CD4-positive, alpha-beta T cell treated with Interleukin-2 at 100 ng/mL for 4 hours (primary cell): ENCODE measurements at regions not wholly inside any gene's neighbourhood (a gene's known extent, or its start where the extent isn't known, plus 50 kb on each side); places are given as distances from the start of the nearest gene placed in this dataset.

Source experiments
- DNase-seq: peaks from one replicate; pipeline ENCODE4 v3.0.0-alpha.2; 2020; ENCODE audit warnings: low spot score

- no peak for DNase-seq
Measured at GRCh38 chr6:40907198-40907701, 131.8 kb downstream of the UNC5CL start.

GRCh38 chr6:40906759-40907158 lies 132.3 kb downstream of the UNC5CL start:
- DNase-seq, result no peak

DNA sequence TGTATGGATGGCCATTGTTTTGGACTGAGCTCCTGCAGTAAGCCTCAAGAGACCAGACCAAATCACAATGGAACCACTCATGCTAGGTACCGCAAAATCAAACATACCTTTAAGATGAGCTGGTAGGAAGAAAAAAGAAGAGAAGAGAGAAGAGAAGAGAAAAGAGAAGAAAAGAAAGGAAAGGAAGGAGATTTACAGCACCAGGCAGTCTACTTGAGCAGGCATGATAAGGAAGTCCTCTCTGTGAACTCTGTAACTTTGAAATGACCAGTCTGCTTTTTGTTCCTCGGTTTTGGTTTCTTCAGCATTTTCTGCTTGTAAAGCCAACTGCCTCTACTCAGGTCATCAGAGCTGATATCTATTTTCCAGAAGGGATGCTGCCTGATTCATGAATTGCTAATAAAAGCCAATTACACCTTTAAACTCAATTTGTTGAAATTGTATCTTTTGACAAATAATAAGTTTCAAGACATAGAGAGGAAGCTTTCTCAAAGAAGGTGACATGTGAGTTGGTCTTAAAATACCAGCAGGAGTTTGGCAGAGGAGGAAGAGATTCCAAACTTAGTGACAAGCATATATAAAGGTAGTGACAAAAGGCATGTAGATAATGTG lies 134.3 kb downstream of the UNC5CL start:
- DNase-seq, result no peak

DNA sequence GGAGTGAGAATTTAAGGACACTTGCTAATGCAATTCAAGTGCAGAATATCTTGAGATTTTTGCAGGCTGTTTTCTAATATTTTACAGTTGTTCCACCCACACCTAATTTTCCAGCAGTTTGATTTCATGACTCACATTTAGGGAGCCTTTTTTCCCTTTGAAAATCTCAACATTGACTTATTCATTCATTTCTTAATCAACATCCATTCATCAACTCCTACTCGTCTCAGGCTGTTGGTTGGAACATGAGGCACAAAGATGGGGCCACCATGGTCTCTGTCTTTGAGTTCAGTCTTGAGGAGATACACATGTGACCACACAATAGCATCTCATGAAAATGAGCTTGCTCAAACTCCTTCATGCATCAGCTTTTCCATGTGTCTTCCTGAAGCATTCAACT lies 135.6 kb downstream of the UNC5CL start:
- DNase-seq, result no peak

- no peak for DNase-seq
Measured at GRCh38 chr6:40901322-40902055, 137.5 kb downstream of the UNC5CL start.

DNA sequence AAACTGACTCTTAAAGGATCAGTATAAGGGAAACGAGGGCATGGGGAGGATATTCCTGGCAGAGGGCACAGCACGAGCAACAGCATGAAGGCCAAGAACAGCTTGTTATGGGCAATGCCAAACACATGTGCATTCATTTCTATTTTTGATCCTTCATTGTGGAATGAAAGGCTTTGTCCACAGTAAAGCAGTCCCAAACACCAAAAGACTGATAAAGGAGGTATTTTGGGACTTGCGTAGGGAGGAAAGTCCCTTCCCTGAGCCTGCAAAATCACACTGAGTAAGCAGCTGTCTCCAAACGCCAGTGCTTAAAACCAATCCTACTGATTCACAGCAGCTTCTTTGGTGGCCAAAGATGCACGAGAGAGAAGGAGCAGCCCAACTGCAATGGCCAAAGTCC lies 138.2 kb downstream of the UNC5CL start:
- DNase-seq, result no peak

- DNase-seq, result no peak
Measured at GRCh38 chr6:40899684-40900155, 139.3 kb downstream of the UNC5CL start.

DNA sequence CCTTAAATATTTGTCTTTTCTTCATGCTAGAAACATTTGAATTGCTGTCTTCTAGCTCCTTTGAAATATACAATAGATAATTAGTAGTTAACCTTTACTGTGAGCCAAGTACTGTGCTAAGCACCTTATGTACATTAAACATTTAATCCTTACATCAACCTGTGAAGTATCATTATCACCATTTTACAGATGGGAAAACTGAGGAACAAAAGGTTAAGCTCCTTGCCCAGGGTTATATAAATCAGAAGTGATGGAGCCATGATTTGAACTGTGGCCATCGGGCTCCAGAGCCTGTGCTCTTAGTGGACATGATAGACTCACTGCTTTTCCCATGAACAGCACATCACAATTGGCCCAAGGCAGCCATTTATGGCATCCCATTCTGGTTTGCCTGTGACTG lies 140.9 kb downstream of the UNC5CL start:
- DNase-seq, result no peak

DNA sequence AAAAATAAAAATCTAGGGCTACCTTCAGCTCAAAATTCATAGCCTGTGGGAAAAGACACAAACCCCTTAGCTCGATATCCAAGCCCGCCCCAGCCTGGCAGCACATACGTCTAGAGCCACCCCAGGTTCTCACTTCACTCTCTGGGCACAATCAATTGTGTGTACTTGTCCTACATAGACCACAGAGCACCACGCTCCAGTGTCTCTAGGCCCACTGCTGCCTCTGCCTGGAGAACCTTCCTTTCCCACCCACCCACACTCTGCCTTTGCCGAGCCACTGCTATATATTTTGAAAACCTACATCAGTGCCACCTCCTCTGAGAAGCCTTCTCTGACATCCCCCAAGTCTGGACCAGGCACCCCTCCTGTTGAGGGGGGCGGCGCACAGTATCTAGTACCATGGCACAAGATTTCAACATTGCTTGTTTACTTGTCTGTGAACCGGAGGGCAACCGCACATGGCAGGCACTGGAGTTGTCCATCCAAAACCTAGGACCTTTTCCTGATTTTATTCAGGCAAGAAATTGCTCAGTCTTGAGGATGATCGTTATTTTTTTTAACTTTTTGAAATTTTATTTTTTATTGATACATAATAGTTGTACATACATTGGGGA lies 141.5 kb downstream of the UNC5CL start:
- no peak for DNase-seq

DNA sequence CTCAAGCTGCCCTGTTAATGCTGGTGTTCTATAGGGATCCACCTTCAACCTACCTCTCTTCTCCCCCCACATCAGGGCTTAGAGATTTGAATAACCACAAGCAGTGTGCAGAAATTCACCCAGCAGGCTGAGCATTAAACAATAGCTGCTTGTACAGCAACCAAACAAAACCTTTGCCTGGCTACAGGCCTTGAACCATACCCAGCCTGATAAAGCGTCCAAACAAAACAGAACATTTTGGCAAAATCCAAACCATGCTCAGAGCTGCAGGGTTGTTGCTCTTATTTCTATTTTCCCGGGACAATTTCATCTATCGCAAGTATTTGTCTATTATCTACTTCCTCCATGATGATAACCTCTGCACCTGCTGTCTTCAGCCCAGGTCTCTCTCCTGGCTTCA lies 142.3 kb downstream of the UNC5CL start:
- DNase-seq, result no peak

DNA sequence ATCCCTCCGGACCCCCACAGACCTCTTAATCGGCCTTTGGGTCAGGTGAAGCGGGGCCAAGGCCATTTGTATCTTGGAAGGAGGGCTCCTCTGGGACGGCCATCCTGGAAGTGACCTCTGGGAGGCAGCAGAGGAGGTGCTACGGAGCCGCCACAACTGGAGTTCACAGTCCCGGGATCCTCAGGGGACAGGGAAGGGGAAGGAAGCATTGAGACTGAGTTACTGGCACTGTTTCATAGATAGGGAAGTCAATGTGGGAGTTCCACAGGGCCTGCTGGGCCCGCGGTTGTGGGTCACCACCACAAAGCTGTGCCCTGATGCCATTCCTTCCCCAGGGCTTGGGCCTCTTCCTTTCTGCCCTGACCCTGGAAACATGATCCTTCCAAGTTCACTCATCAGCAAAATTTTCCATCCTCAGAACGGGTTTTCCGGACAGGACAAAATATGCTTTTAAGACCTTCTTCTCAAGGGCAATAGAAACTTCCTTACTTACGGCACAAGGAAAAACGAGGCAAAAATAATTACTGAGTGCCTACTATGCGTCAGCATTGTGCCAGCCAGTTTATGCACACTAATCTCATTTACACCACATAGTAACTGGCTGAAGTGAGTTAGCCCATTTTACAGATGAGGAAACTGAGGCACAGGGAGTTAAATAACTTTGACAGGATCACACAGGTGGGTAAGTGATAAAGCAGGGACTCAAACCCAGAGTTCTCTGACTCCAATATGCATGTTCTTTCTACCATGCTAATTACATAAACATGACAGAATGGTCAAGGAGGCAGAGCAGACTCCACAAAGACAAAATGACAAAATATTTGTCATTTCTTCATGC lies 143.8 kb downstream of the UNC5CL start:
- DNase-seq, result no peak

GRCh38 chr6:40893021-40893420 lies 146.0 kb downstream of the UNC5CL start:
- DNase-seq, result no peak

- no peak for DNase-seq
Measured at GRCh38 chr6:40892223-40892622, 146.8 kb downstream of the UNC5CL start.

- no peak for DNase-seq
Measured at GRCh38 chr6:40891686-40892085, 147.3 kb downstream of the UNC5CL start.

DNA sequence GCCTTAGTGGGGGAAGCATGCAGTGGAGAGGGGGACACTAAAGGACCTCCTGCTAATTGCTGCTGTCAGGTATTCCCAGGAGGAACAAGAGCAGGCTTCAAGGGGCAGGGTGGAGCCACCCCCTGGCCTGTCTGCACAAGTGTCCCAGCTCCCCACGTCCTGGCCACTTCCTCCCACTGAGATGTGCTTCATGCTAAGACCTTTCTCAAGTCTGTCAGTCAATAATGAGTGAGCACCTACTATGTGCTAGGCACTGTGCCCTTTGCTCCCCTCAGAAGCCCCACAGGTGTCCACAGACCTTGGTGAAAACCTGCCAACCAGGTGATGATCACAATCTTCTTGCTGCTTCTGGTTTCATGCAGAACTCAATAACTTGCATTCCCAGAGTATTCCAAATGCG lies 147.9 kb downstream of the UNC5CL start:
- no peak for DNase-seq

DNA sequence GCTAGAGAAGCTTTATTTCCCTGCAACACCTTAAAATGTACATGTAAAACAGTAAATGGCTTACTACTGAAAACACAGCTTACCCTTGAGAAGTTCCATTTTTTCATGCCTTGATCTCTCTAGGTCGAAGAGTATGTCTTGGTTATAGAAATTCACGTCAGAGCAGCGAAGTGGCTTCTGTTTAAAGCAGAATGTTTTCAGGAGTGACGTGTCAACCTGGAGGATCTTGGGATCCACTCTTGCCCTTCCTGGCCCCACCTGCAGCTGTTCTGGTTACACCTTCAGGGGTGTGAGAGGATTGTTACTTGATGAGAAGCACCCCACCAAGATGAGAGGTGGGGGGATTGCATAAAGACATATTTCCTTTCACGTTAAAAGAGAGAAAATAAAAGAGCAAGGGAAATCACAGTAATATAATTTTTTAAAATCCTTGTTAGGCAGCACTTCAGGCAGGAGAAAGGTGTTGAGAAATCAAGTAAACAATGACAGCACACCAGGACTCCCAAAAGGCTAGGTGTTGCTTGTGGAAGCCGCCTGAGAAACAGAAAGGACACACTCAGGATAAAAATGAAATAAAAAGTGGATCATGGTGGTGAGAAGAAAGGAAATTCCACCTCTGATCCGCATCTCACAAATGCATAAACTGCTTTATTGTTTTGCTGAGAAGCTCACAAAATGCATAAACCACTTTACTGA lies 149.7 kb downstream of the UNC5CL start:
- no peak for DNase-seq

DNA sequence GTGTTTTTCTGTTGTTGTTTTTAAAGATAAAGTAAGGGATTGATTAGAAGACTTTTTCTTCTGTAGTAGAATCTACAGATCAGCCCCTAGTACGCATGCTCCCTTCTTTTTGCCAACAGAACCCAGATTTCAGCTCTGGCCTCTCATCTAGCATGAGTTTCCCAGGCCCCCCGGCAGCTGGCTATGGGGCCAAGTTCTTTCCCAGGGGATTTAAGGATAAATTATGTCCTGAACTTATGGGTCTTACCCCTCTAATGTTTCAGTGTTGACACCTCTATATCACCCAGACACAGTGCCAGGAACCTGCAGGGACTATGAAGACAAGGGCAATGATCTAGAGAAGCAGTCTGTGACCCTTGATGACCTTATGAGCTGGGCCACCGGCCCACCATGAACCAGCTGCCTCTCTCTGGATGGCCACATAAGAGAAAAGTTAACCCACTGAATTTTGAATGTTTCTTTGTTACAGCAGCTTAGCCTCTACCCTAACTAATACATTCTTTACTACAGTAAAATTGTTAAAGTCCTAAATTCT lies 150.5 kb downstream of the UNC5CL start:
- no peak for DNase-seq

DNA sequence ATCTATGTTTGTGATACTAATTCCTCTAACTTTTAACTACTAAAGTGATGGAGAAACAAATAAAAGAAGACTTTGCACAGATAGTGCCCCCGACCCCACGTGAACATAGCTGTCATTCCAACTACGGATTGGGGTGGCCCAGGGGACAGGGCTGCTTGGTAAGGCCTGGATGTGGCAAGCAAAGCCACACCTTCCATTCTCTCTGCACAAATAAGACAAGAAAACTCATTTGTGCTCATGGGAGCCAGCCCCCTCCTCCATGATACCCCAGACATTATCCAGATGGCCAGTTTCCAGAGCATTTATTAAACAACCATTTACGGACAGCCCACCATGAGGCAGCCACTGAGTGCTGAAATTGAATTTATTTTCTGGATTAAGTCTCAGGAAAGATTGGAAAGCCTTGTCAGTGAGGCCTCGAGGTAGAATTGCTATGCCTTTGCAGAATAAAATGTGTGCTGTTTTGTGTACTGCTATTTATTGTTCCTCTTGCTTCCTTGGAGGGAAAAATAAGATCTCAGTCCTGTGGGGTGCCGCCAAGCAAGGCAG lies 151.2 kb downstream of the UNC5CL start:
- DNase-seq, result no peak

DNA sequence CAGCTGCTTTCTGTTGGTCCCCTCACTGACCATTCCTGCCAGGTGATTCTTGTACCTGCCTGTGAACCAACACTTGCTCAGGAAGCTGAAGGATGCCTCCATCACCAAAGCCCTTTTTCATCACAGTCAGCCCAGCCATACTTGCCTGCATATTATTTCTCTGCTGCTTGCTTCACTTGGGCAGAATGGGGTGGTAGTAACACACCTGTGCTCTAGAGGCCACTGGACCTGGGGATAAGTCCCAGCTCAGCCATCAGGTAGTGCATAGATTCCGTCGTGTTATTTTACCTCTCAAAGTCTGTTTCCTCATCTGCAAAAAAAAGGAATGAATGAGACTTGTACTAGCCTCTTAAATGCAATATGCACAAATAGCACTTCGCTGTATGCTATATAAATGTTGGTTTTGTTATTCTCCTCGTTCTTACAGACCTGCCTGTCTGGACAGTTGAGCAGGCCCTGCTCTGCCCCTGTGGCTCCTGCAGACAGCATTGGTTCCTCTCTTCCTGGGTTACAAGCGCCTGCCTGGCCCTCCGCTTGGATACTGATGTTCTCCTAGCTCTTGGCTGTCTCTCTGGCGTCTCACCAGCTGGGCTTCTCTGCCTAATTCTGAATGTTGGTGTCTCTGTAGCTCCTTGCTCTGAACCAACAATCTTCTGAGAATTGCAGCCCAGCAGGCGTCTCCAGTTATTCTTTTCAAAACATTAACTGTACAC lies 151.8 kb downstream of the UNC5CL start:
- DNase-seq, result no peak

GRCh38 chr6:40885139-40885774 lies 153.8 kb downstream of the UNC5CL start:
- no peak for DNase-seq
